Mucosa of stomach (tissue), 1 donor: ENCODE measurements at regions not wholly inside any gene's neighbourhood (a gene's known extent, or its start where the extent isn't known, plus 50 kb on each side); places are given as distances from the start of the nearest gene placed in this dataset.
"Not testable (repeated sequence)": the region's sequence is repeated elsewhere in the genome, so short reads cannot be mapped to it uniquely, and the experiment has no call there.

ENCODE experiments used
- H3K27me3 ChIP-seq: one replicate; pipeline ENCODE4 v1.7.0; 2013; ENCODE audit warnings: mild to moderate bottlenecking, low read length; ENCODE audit not compliant: control insufficient read depth, insufficient read depth
- H3K36me3 ChIP-seq: one replicate; pipeline ENCODE4 v1.7.0; 2013; ENCODE audit warnings: low read length; ENCODE audit not compliant: control insufficient read depth, insufficient read depth
- H3K4me1 ChIP-seq: one replicate; pipeline ENCODE4 v1.7.0; 2013; ENCODE audit warnings: mild to moderate bottlenecking, low read length; ENCODE audit not compliant: control insufficient read depth, insufficient read depth
- H3K4me3 ChIP-seq: one replicate; pipeline ENCODE4 v1.7.0; 2013; ENCODE audit warnings: low read length
- H3K9ac ChIP-seq: one replicate; pipeline ENCODE4 v1.7.0; 2013; ENCODE audit warnings: mild to moderate bottlenecking, low read length, moderate library complexity
- H3K9me3 ChIP-seq: one replicate; pipeline ENCODE4 v1.7.0; 2013; ENCODE audit warnings: mild to moderate bottlenecking, low read length, moderate library complexity; ENCODE audit not compliant: control insufficient read depth
- donor health status: Pancreatic carcinoma.

GRCh38 chr22:27252282-27253049 lies 549.1 kb downstream of the MN1 start:
- H3K9me3 ChIP-seq, result no peaks in the 10 kb centered on the region
- no peak overlapping the region for H3K9ac ChIP-seq
- H3K27me3 ChIP-seq, result no peaks in the 10 kb centered on the region
- no peak overlapping the region for H3K4me3 ChIP-seq
- H3K4me1 ChIP-seq, result no peaks in the 10 kb centered on the region
- no peaks in the 10 kb centered on the region for H3K36me3 ChIP-seq

- H3K27me3 ChIP-seq, result no peaks in the 10 kb centered on the region
- no peak overlapping the region for H3K9ac ChIP-seq
- no peaks in the 10 kb centered on the region for H3K36me3 ChIP-seq
- H3K9me3 ChIP-seq, result no peaks in the 10 kb centered on the region
- H3K4me1 ChIP-seq, result no peaks in the 10 kb centered on the region
- no peak overlapping the region for H3K4me3 ChIP-seq
These were observed 548.3 kb downstream of the MN1 start for GRCh38 chr22:27253108-27253902.

GRCh38 chr22:27254063-27254462 lies 547.5 kb downstream of the MN1 start:
- not testable (repeated sequence) for H3K36me3 ChIP-seq, H3K4me1 ChIP-seq, H3K27me3 ChIP-seq, H3K9me3 ChIP-seq, H3K4me3 ChIP-seq, H3K9ac ChIP-seq

- H3K4me1 ChIP-seq, result no peaks in the 10 kb centered on the region
- no peak overlapping the region for H3K9ac ChIP-seq
- H3K4me3 ChIP-seq, result no peak overlapping the region
- peaks cover 6% of the 10 kb centered on the region for H3K27me3 ChIP-seq
- no peaks in the 10 kb centered on the region for H3K36me3 ChIP-seq
- no peaks in the 10 kb centered on the region for H3K9me3 ChIP-seq
These were observed 546.0 kb downstream of the MN1 start for GRCh38 chr22:27255580-27255979.

GRCh38 chr22:27257987-27258386 lies 543.6 kb downstream of the MN1 start:
- H3K36me3 ChIP-seq, result no peaks in the 10 kb centered on the region
- H3K27me3 ChIP-seq, result peaks cover 6% of the 10 kb centered on the region
- no peaks in the 10 kb centered on the region for H3K4me1 ChIP-seq
- H3K9me3 ChIP-seq, result no peaks in the 10 kb centered on the region
- no peak overlapping the region for H3K9ac ChIP-seq
- H3K4me3 ChIP-seq, result no peak overlapping the region

- Histone ChIP-seq H3K9ac (no peak overlapping the region), H3K4me3 (no peak overlapping the region), H3K9me3 (no peaks in the 10 kb centered on the region), H3K4me1 (no peaks in the 10 kb centered on the region), H3K36me3 (no peaks in the 10 kb centered on the region), H3K27me3 (peaks cover 6% of the 10 kb centered on the region)
These were observed 542.9 kb downstream of the MN1 start for GRCh38 chr22:27258616-27259172.

GRCh38 chr22:27259433-27259832 lies 542.1 kb downstream of the MN1 start:
- H3K9ac ChIP-seq, result no peak overlapping the region
- no peaks in the 10 kb centered on the region for H3K9me3 ChIP-seq
- H3K27me3 ChIP-seq, result peaks cover 6% of the 10 kb centered on the region
- no peaks in the 10 kb centered on the region for H3K4me1 ChIP-seq
- no peak overlapping the region for H3K4me3 ChIP-seq
- no peaks in the 10 kb centered on the region for H3K36me3 ChIP-seq

GRCh38 chr22:27260087-27260698 lies 541.4 kb downstream of the MN1 start:
- Histone ChIP-seq H3K9me3 (no peaks in the 10 kb centered on the region), H3K9ac (no peak overlapping the region), H3K4me3 (no peak overlapping the region), H3K27me3 (peaks cover 6% of the 10 kb centered on the region), H3K36me3 (no peaks in the 10 kb centered on the region), H3K4me1 (no peaks in the 10 kb centered on the region)

GRCh38 chr22:27262361-27262760 lies 539.2 kb downstream of the MN1 start:
- H3K36me3 ChIP-seq, result no peaks in the 10 kb centered on the region
- H3K4me3 ChIP-seq, result no peak overlapping the region
- no peak overlapping the region for H3K9ac ChIP-seq
- H3K9me3 ChIP-seq, result no peaks in the 10 kb centered on the region
- no peaks in the 10 kb centered on the region for H3K4me1 ChIP-seq
- H3K27me3 ChIP-seq, result peaks cover 6% of the 10 kb centered on the region

GRCh38 chr22:27264184-27264583 lies 537.4 kb downstream of the MN1 start:
- Histone ChIP-seq H3K36me3 (no peaks in the 10 kb centered on the region), H3K9ac (no peak overlapping the region), H3K4me3 (no peak overlapping the region), H3K4me1 (no peaks in the 10 kb centered on the region), H3K9me3 (no peaks in the 10 kb centered on the region), H3K27me3 (peaks cover under 1% of the 10 kb centered on the region)

- Histone ChIP-seq H3K4me3 (no peak overlapping the region), H3K9ac (no peak overlapping the region), H3K4me1 (no peaks in the 10 kb centered on the region), H3K9me3 (no peaks in the 10 kb centered on the region), H3K27me3 (no peaks in the 10 kb centered on the region), H3K36me3 (no peaks in the 10 kb centered on the region)
These were observed 534.4 kb downstream of the MN1 start for GRCh38 chr22:27267145-27267544.
